ENCODE measurements at regions not wholly inside any gene's neighbourhood (a gene's known extent, or its start where the extent isn't known, plus 50 kb on each side); places are given as distances from the start of the nearest gene placed in this dataset.

DNA sequence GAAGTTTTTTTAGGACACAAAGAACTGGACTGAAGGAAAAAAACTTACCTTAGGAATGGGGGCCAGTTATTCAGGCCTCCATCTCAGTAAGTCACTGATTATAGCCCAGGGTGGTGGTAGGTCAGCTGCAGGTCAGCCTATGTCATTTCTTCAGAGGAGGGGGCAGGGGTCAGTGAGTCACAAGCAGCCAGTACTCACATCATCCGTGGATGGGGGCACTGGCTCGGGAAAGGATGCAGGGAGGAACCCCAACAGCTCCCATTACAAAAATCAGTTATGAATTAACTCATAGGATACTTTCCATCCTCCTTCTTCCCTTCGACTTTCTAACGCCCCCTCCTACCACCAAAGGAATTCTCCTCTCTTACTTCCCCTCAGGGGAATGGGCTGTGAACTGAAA, 578.3 kb downstream of the PDCD6IP start:
- H3K4me3 ChIP-seq (replicated peaks in 1 of 2; ENCODE audit: low read depth in 2 of 2, low read length in 2 of 2): no peak overlapping the region
- no peak for DNase-seq (ENCODE audit: low read depth in 2 of 2)
- no peak for TF ChIP-seq CTCF (IDR thresholded peaks at IDR 0.05; ENCODE audit: low read depth, low read length)

- no peak overlapping the region for H3K4me3 ChIP-seq (replicated peaks in 1 of 2; ENCODE audit: low read depth in 2 of 2, low read length in 2 of 2)
- no peak for TF ChIP-seq CTCF (IDR thresholded peaks at IDR 0.05; ENCODE audit: low read depth, low read length)
- no peak for DNase-seq (ENCODE audit: low read depth in 2 of 2)
Observed at GRCh38 chr3:34377961-34378360, 579.5 kb downstream of the PDCD6IP start.

DNA sequence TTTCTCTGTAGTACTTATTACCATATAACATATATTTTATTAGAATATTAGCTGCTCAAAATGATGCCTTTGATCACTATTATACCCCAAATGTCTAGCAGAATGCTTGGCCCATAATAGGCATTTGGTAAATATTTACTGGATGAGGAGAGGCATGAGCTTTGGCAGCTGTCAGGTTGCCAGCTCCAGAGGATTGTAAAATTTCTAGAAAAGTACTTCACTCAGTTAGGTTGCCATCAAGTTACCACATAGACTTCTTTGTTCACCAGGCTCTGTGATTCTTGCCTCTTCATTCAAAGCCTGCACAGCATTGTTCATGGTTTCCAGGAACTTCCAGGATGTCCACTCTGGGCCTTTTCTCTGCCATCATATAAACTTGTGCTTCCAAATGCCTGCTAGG, 582.8 kb downstream of the PDCD6IP start:
- no peak overlapping the region for H3K4me3 ChIP-seq (replicated peaks in 1 of 2; ENCODE audit: low read depth in 2 of 2, low read length in 2 of 2)
- TF ChIP-seq CTCF (IDR thresholded peaks at IDR 0.05; ENCODE audit: low read depth, low read length): no peak
- DNase-seq (ENCODE audit: low read depth in 2 of 2): no peak

GRCh38 chr3:34382859-34383258, 584.4 kb downstream of the PDCD6IP start:
- DNase-seq (ENCODE audit: low read depth in 2 of 2): no peak
- H3K4me3 ChIP-seq (replicated peaks in 1 of 2; ENCODE audit: low read depth in 2 of 2, low read length in 2 of 2): no peak overlapping the region
- TF ChIP-seq CTCF (IDR thresholded peaks at IDR 0.05; ENCODE audit: low read depth, low read length): no peak

- no peak for DNase-seq (ENCODE audit: low read depth in 2 of 2)
- TF ChIP-seq CTCF (IDR thresholded peaks at IDR 0.05; ENCODE audit: low read depth, low read length): no peak
- no peak overlapping the region for H3K4me3 ChIP-seq (replicated peaks in 1 of 2; ENCODE audit: low read depth in 2 of 2, low read length in 2 of 2)
Observed at GRCh38 chr3:34386309-34386708, 587.9 kb downstream of the PDCD6IP start.

DNA sequence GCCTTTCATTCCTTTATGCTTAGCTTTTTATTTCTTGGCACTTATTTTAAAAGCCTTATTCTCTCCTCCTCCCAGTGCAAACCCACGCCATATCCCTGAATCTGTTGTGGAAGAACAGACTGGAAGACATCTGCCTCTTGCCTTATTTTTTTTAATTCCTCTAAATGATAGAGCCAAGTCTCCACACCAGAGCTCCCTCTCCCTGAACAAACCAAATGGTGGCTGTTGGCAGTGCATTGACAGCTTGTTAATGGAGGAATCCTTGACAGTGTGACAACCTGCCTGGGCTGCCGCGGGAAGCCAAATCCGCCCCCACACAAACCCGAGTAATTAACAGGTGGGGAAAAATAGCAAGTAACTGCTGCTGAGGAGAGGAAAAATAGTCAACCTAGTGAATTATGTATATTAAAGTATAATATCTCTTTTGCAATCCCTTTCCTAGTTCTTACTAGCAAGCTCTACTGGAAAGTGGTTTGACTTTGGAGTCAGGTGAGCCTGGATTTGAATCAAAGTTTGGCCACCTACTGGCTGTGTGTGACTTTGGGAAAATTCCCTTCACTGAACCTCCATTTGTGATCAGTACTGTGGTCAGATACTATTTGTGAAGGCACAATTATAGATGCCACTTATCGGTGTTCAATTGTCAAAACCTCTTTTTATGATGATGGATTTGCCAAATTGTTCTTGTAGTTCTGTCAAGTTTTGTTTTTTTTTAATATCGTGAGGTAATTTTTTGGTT, 589.6 kb downstream of the PDCD6IP start:
- H3K4me3 ChIP-seq (replicated peaks in 1 of 2; ENCODE audit: low read depth in 2 of 2, low read length in 2 of 2): no peak overlapping the region
- no peak for DNase-seq (ENCODE audit: low read depth in 2 of 2)
- no peak for TF ChIP-seq CTCF (IDR thresholded peaks at IDR 0.05; ENCODE audit: low read depth, low read length)

GRCh38 chr3:34388830-34389229, 590.4 kb downstream of the PDCD6IP start:
- no peak overlapping the region for H3K4me3 ChIP-seq (replicated peaks in 1 of 2; ENCODE audit: low read depth in 2 of 2, low read length in 2 of 2)
- no peak for DNase-seq (ENCODE audit: low read depth in 2 of 2)
- no peak for TF ChIP-seq CTCF (IDR thresholded peaks at IDR 0.05; ENCODE audit: low read depth, low read length)
